Spinal cord (tissue), 9 donors: ENCODE measurements at regions not wholly inside any gene's neighbourhood (a gene's known extent, or its start where the extent isn't known, plus 50 kb on each side); places are given as distances from the start of the nearest gene placed in this dataset.

ENCODE experiments used
- DNase-seq, 6 donors: peaks; one replicate each; pipeline versions ENCODE4 v3.0.0 to v3.0.0-alpha.2; 2013 to 2015; ENCODE audit warnings: low spot score in 6 of 6, low read depth in 4 of 6
- H3K27ac ChIP-seq: one replicate; pipeline ENCODE4 v1.5.1; 2013; ENCODE audit warnings: low read depth, low read length, control low read depth
- H3K27me3 ChIP-seq: one replicate; pipeline ENCODE4 v1.6.1; 2013; ENCODE audit warnings: low read length; ENCODE audit not compliant: control insufficient read depth, insufficient read depth
- H3K36me3 ChIP-seq: one replicate; pipeline ENCODE4 v1.6.1; 2013; ENCODE audit warnings: low read length; ENCODE audit not compliant: control insufficient read depth, insufficient read depth
- H3K4me1 ChIP-seq: one replicate; pipeline ENCODE4 v1.6.1; 2013; ENCODE audit warnings: low read length; ENCODE audit not compliant: control insufficient read depth, insufficient read depth
- H3K4me3 ChIP-seq: one replicate; pipeline ENCODE4 v1.5.1; 2013; ENCODE audit warnings: low read depth, low read length, control low read depth
- H3K9me3 ChIP-seq: one replicate; pipeline ENCODE4 v1.6.1; 2013; ENCODE audit warnings: low read length; ENCODE audit not compliant: control insufficient read depth, insufficient read depth
- WGBS: methylation state at CpG from one replicate; pipeline ENCODE4 v1.1.5; 2013; ENCODE audit warnings: missing lambda C conversion rate; ENCODE audit not compliant: insufficient coverage; 5-methylcytosine and 5-hydroxymethylcytosine counted together
- donor health status: healthy.

- no peak overlapping the region for H3K27ac ChIP-seq
Observed at GRCh38 chr1:25001125-25001915, 71.2 kb upstream of the RUNX3 start.

GRCh38 chr1:24999906-25000305 lies 69.8 kb upstream of the RUNX3 start:
- Histone ChIP-seq H3K9me3 (no peaks in the 10 kb centered on the region), H3K36me3 (no peaks in the 10 kb centered on the region), H3K4me3 (no peak overlapping the region), H3K27me3 (no peaks in the 10 kb centered on the region), H3K4me1 (no peaks in the 10 kb centered on the region), H3K27ac (no peak overlapping the region)
- DNase-seq: no peak
- WGBS: 100% methylated on average over 4 of the region's 4 CpGs

More at GRCh38 chr1:25001125-25001915, 71.2 kb upstream of the RUNX3 start:
- WGBS: 89% methylated on average over 16 of the region's 17 CpGs
- Histone ChIP-seq H3K4me1 (peaks cover 3% of the 10 kb centered on the region), H3K36me3 (no peaks in the 10 kb centered on the region), H3K4me3 (no peak overlapping the region), H3K9me3 (no peaks in the 10 kb centered on the region), H3K27me3 (peaks cover 8% of the 10 kb centered on the region)
- no peak for DNase-seq

GRCh38 chr1:24999426-24999825 lies 69.3 kb upstream of the RUNX3 start:
- no peak for DNase-seq

GRCh38 chr1:24998563-24999245 lies 68.6 kb upstream of the RUNX3 start:
- H3K9me3 ChIP-seq: no peaks in the 10 kb centered on the region
- H3K4me3 ChIP-seq: no peak overlapping the region
- no peaks in the 10 kb centered on the region for H3K4me1 ChIP-seq
- no peaks in the 10 kb centered on the region for H3K36me3 ChIP-seq
- no peak for DNase-seq
- H3K27me3 ChIP-seq: no peaks in the 10 kb centered on the region
- no peak overlapping the region for H3K27ac ChIP-seq
- 88% methylated on average over 11 of the region's 12 CpGs for WGBS

More at GRCh38 chr1:24999426-24999825, 69.3 kb upstream of the RUNX3 start:
- Histone ChIP-seq H3K9me3 (no peaks in the 10 kb centered on the region), H3K27ac (no peak overlapping the region), H3K27me3 (no peaks in the 10 kb centered on the region), H3K4me3 (no peak overlapping the region), H3K4me1 (no peaks in the 10 kb centered on the region), H3K36me3 (no peaks in the 10 kb centered on the region)
- WGBS: 84% methylated on average over 8 of the region's 10 CpGs

GRCh38 chr1:24996983-24997893 lies 67.2 kb upstream of the RUNX3 start:
- Histone ChIP-seq H3K4me3 (no peak overlapping the region), H3K27ac (no peak overlapping the region), H3K4me1 (no peaks in the 10 kb centered on the region), H3K9me3 (no peaks in the 10 kb centered on the region), H3K27me3 (no peaks in the 10 kb centered on the region), H3K36me3 (no peaks in the 10 kb centered on the region)
- 78% methylated on average over 12 of the region's 14 CpGs for WGBS
- DNase-seq: no peak

- no peak overlapping the region for H3K27ac ChIP-seq
- H3K4me1 ChIP-seq: no peaks in the 10 kb centered on the region
- no peaks in the 10 kb centered on the region for H3K27me3 ChIP-seq
- 68% methylated on average over 5 of the region's 5 CpGs for WGBS
- H3K4me3 ChIP-seq: no peak overlapping the region
- H3K9me3 ChIP-seq: no peaks in the 10 kb centered on the region
- DNase-seq: no peak
- no peaks in the 10 kb centered on the region for H3K36me3 ChIP-seq
Observed at GRCh38 chr1:24996456-24996855, 66.4 kb upstream of the RUNX3 start.

GRCh38 chr1:24995661-24996060 lies 65.6 kb upstream of the RUNX3 start:
- Histone ChIP-seq H3K4me3 (no peak overlapping the region), H3K36me3 (no peaks in the 10 kb centered on the region), H3K4me1 (no peaks in the 10 kb centered on the region), H3K27me3 (peaks cover 2% of the 10 kb centered on the region), H3K27ac (no peak overlapping the region), H3K9me3 (no peaks in the 10 kb centered on the region)
- WGBS: 70% methylated on average over 3 of the region's 3 CpGs
- no peak for DNase-seq

- DNase-seq: no peak
- H3K27ac ChIP-seq: no peak overlapping the region
- H3K9me3 ChIP-seq: no peaks in the 10 kb centered on the region
- no peak overlapping the region for H3K4me3 ChIP-seq
- 77% methylated on average over 6 of the region's 6 CpGs for WGBS
- H3K27me3 ChIP-seq: peaks cover 2% of the 10 kb centered on the region
- H3K36me3 ChIP-seq: no peaks in the 10 kb centered on the region
- H3K4me1 ChIP-seq: no peaks in the 10 kb centered on the region
Observed at GRCh38 chr1:24995140-24995539, 65.1 kb upstream of the RUNX3 start.

GRCh38 chr1:24993871-24994580 lies 64.0 kb upstream of the RUNX3 start:
- no peak overlapping the region for H3K4me3 ChIP-seq
- H3K27ac ChIP-seq: no peak overlapping the region
- H3K27me3 ChIP-seq: peaks cover 2% of the 10 kb centered on the region
- H3K9me3 ChIP-seq: no peaks in the 10 kb centered on the region
- 95% methylated on average over 14 of the region's 16 CpGs for WGBS
- DNase-seq: no peak
- H3K4me1 ChIP-seq: no peaks in the 10 kb centered on the region
- H3K36me3 ChIP-seq: no peaks in the 10 kb centered on the region
